Activated CD8-positive, alpha-beta memory T cell treated with anti-CD3 and anti-CD28 coated beads, Interleukin-2, amount 10 ng/mL, durations not matched to agents 7 days and 5 days (primary cell): ENCODE measurements at regions not wholly inside any gene's neighbourhood (a gene's known extent, or its start where the extent isn't known, plus 50 kb on each side); places are given as distances from the start of the nearest gene placed in this dataset.

Experiments used
- ATAC-seq: fragments of 150-1000 bp; cut with Tn5 transposase; one replicate; pipeline ENCODE4 v1.10.0; 2021; ENCODE audit warnings: moderate library complexity
- CTCF ChIA-PET: fragments of 350-600 bp; sonication (Branson Sonifier 250); formaldehyde crosslinking; loops from one replicate; lab custom pipeline; 2021; ENCODE audit warnings: antibody characterized with exemption; lab: Charles Lee
- DNase-seq: peaks from one replicate; pipeline ENCODE4 v3.0.0-alpha.2; 2020
- H3K27ac Mint-ChIP-seq: one replicate; pipeline ENCODE4 v1.8.0; 2021; ENCODE audit warnings: mild to moderate bottlenecking, mixed read lengths
- H3K27me3 Mint-ChIP-seq: one replicate; pipeline ENCODE4 v1.8.0; 2021; ENCODE audit warnings: mixed read lengths
- H3K36me3 Mint-ChIP-seq: one replicate; pipeline ENCODE4 v1.8.0; 2021; ENCODE audit warnings: mild to moderate bottlenecking, mixed read lengths
- H3K4me1 Mint-ChIP-seq: one replicate; pipeline ENCODE4 v1.8.0; 2021; ENCODE audit warnings: mixed read lengths
- H3K4me3 Mint-ChIP-seq: one replicate; pipeline ENCODE4 v1.8.0; 2021; ENCODE audit warnings: mild to moderate bottlenecking, moderate library complexity, mixed read lengths
- H3K9me3 Mint-ChIP-seq: one replicate; pipeline ENCODE4 v1.8.0; 2022; ENCODE audit warnings: low read depth, mixed read lengths

- Mint-ChIP-seq H3K4me3 (no peak overlapping the region), H3K27me3 (peaks cover 3% of the 10 kb centered on the region), H3K9me3 (no peaks in the 10 kb centered on the region), H3K4me1 (no peaks in the 10 kb centered on the region), H3K27ac (no peak overlapping the region), H3K36me3 (no peaks in the 10 kb centered on the region)
- no peak for DNase-seq
- CTCF ChIA-PET, result no interaction called here
- no peak for ATAC-seq
Measured at GRCh38 chr2:156191527-156191926, 141.0 kb downstream of the NR4A2 start.

- no peak for ATAC-seq
- Mint-ChIP-seq H3K4me3 (no peak overlapping the region), H3K27ac (no peak overlapping the region), H3K36me3 (no peaks in the 10 kb centered on the region), H3K27me3 (peaks cover 4% of the 10 kb centered on the region), H3K4me1 (no peaks in the 10 kb centered on the region), H3K9me3 (no peaks in the 10 kb centered on the region)
- DNase-seq, result no peak
- CTCF ChIA-PET, result no interaction called here
Measured at GRCh38 chr2:156190517-156190916, 142.0 kb downstream of the NR4A2 start.

DNA sequence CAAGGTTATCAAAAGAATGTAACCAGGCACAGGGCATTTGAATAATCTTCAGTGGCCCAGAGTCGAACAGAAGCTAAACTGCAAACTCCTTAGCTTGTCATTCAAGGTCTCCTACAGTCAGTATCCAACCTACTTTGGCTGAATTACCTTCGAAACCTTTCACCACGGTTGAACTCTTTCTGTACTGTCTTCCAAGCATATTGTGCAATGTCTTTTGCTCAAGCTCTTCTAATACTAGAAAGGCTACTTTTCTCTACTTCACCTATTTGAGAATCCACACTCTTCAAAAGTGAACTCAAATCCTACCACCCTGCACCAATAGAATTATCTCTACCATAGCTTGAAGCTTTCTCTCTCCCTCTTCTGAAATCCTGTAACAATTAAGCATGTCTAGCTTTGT is 142.9 kb downstream of the NR4A2 start:
- Mint-ChIP-seq H3K36me3 (no peaks in the 10 kb centered on the region), H3K4me1 (no peaks in the 10 kb centered on the region), H3K27ac (no peak overlapping the region), H3K27me3 (peaks cover 5% of the 10 kb centered on the region), H3K4me3 (no peak overlapping the region), H3K9me3 (no peaks in the 10 kb centered on the region)
- DNase-seq (no peak), ATAC-seq (no peak)
- CTCF ChIA-PET, result no interaction called here

DNA sequence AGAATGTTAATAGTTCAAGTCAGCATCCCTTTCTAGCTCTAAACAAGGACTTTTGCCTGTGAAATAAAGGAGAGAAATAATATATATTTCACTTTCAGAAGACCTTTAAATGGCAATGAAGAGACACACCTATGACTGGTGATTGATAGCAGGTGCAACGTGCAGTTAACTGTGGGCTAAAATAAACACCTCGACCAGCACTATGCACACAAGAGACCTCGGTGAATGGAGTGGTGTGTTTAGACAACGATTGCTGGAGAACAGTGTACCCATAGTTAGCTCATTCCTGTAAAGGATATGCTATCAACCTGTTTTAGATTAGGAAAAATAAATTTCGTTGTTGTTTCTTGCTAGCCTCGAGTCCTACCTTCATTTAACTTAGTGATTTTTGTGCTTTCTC is 143.4 kb downstream of the NR4A2 start:
- Mint-ChIP-seq H3K27ac (no peak overlapping the region), H3K4me1 (no peaks in the 10 kb centered on the region), H3K9me3 (no peaks in the 10 kb centered on the region), H3K4me3 (no peak overlapping the region), H3K27me3 (peaks cover 5% of the 10 kb centered on the region), H3K36me3 (no peaks in the 10 kb centered on the region)
- DNase-seq, result no peak
- no peak for ATAC-seq
- CTCF ChIA-PET, result no interaction called here

DNA sequence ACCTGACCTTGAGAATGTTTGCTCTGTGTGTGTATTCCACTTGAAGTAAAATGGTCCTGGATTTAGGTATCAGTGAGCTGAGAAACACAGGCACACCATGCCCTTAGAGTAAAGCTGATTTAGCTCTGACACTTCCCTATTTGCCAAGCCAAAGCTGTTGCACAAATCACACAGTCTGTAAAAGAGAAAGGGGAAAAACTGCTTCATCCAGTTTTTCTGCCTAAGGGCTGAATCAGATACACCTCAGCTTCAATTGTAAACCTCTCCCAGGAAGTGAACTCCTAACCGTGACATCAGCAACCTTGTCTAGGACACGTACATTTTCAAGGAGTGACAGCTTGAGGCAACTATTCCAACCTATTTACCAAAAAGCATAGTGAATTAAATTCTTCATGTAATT is 150.4 kb downstream of the NR4A2 start:
- no peaks in the 10 kb centered on the region for H3K4me1 Mint-ChIP-seq
- no peaks in the 10 kb centered on the region for H3K36me3 Mint-ChIP-seq
- H3K27me3 Mint-ChIP-seq, result peaks cover 12% of the 10 kb centered on the region
- no peak overlapping the region for H3K27ac Mint-ChIP-seq
- DNase-seq (no peak), ATAC-seq (no peak)
- H3K4me3 Mint-ChIP-seq, result no peak overlapping the region
- CTCF ChIA-PET, result no interaction called here
- H3K9me3 Mint-ChIP-seq, result no peaks in the 10 kb centered on the region

DNA sequence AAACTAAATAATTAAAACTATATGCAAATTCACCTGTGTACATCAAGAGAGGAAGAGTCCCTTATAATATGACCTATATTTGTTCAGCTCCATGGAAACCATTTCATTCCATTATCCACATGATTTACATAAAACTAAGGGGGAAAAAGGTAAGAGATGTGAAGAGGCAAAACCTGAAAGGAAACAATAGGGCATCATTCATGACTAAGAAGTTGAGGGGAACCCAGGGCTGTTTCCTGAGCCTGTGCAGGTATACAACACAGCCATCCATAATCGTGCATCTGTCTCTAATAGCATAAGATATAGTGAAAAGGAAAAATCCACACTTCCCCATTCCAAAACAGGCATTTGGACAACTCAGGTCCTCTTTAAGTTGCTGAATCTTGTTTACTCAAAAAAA is 151.3 kb downstream of the NR4A2 start:
- H3K27me3 Mint-ChIP-seq, result peaks cover 12% of the 10 kb centered on the region
- no peak for ATAC-seq
- H3K27ac Mint-ChIP-seq, result no peak overlapping the region

GRCh38 chr2:156177654-156178053 is 154.9 kb downstream of the NR4A2 start:
- no peak overlapping the region for H3K4me3 Mint-ChIP-seq
- ATAC-seq, result no peak
- CTCF ChIA-PET, result no interaction called here
- no peaks in the 10 kb centered on the region for H3K36me3 Mint-ChIP-seq
- no peaks in the 10 kb centered on the region for H3K27me3 Mint-ChIP-seq
- H3K27ac Mint-ChIP-seq, result no peak overlapping the region
- H3K4me1 Mint-ChIP-seq, result no peaks in the 10 kb centered on the region
- H3K9me3 Mint-ChIP-seq, result no peaks in the 10 kb centered on the region
- DNase-seq, result no peak

More for the DNA sequence above, 151.3 kb downstream of the NR4A2 start:
- CTCF ChIA-PET, result no interaction called here
- DNase-seq, result no peak
- Mint-ChIP-seq H3K4me1 (no peaks in the 10 kb centered on the region), H3K36me3 (no peaks in the 10 kb centered on the region), H3K9me3 (no peaks in the 10 kb centered on the region), H3K4me3 (no peak overlapping the region)

DNA sequence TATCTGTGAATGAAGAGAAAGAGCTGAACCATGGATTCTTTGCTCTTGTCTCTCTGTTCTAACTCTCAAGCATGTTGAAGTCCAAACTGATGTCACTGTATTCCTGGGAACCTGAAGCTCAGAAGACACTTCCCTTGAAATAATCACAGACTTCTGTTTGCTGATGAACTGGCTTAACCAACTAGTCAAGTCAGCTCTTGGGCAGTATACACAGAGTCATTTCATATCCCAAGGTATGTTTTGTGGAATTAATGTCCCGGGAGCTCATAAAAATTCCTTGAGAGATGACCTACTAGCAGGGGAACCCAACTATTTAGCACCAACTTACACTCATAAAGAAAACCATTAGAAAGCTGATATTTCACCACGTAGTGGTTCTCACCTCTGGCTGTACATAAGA is 156.6 kb downstream of the NR4A2 start:
- DNase-seq, result no peak
- CTCF ChIA-PET, result no interaction called here
- H3K27ac Mint-ChIP-seq, result no peak overlapping the region
- no peak overlapping the region for H3K4me3 Mint-ChIP-seq
- no peaks in the 10 kb centered on the region for H3K9me3 Mint-ChIP-seq
- no peaks in the 10 kb centered on the region for H3K36me3 Mint-ChIP-seq
- no peaks in the 10 kb centered on the region for H3K27me3 Mint-ChIP-seq
- H3K4me1 Mint-ChIP-seq, result no peaks in the 10 kb centered on the region
- no peak for ATAC-seq

DNA sequence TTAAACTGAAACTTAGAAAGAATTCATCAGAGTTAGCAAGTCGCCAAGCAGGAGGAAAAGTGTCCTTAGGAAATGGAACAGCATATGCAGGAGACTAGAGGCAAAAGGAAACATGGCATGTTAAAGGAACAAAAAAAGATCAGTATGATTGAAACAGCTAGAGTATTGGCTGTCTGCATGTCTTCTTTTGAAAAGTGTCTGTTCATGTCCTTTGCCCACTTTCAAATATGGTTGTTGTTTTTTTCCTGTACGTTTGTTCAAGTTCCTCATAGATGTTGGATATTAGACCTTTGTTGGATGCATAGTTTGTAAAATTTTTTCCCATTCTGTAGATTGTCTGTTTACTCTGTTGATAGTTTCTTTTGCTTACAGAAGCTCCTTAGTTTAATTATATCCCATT is 161.6 kb downstream of the NR4A2 start:
- Mint-ChIP-seq H3K4me1 (no peaks in the 10 kb centered on the region), H3K9me3 (no peaks in the 10 kb centered on the region), H3K27me3 (no peaks in the 10 kb centered on the region), H3K4me3 (no peak overlapping the region), H3K36me3 (no peaks in the 10 kb centered on the region), H3K27ac (no peak overlapping the region)
- CTCF ChIA-PET, result no interaction called here
- ATAC-seq, result no peak
- no peak for DNase-seq

- H3K27ac Mint-ChIP-seq, result no peak overlapping the region
- ATAC-seq, result no peak
- no peaks in the 10 kb centered on the region for H3K4me1 Mint-ChIP-seq
- H3K9me3 Mint-ChIP-seq, result no peaks in the 10 kb centered on the region
- H3K27me3 Mint-ChIP-seq, result peaks cover 3% of the 10 kb centered on the region
- DNase-seq, result no peak
- H3K36me3 Mint-ChIP-seq, result no peaks in the 10 kb centered on the region
- no peak overlapping the region for H3K4me3 Mint-ChIP-seq
- CTCF ChIA-PET, result no interaction called here
Measured at GRCh38 chr2:156165742-156166141, 166.8 kb downstream of the NR4A2 start.

DNA sequence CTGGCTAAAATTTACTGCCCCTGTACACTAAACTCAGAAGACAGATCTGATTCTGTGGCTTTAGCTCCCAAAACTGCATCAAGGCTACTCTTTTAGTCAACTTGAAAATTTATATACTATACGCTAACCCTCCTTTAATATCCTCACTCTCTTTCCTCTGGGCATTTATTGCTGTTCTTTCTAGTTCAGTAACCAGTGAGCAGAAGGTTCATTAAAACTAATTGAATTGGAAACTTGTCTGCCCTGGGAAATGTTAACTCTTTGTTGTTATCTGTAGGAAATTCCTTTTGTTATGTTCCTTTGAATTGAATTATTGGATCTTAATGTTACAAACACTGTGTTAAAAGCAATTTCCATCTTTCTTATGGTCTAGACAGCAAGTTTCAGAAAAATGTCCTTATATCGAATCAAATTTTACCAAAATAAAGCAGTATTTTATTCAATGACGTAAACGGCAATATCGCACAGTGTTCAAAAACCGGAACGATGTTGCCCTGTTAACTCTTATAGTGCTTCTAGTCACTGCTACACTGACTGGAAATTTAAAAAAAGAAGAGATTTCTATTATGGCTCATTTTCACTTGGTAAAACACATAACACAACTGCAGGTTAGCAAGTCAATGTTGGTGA is 168.3 kb downstream of the NR4A2 start:
- CTCF ChIA-PET, result no interaction called here
- Mint-ChIP-seq H3K9me3 (no peaks in the 10 kb centered on the region), H3K27ac (no peak overlapping the region), H3K4me3 (no peak overlapping the region), H3K4me1 (no peaks in the 10 kb centered on the region), H3K27me3 (peaks cover 9% of the 10 kb centered on the region), H3K36me3 (no peaks in the 10 kb centered on the region)
- ATAC-seq (no peak), DNase-seq (no peak)

- peaks cover 21% of the 10 kb centered on the region for H3K27me3 Mint-ChIP-seq
- no peaks in the 10 kb centered on the region for H3K4me1 Mint-ChIP-seq
- no peak overlapping the region for H3K27ac Mint-ChIP-seq
- no peak for DNase-seq
- no peak overlapping the region for H3K4me3 Mint-ChIP-seq
- ATAC-seq, result no peak
- CTCF ChIA-PET, result no interaction called here
- no peaks in the 10 kb centered on the region for H3K9me3 Mint-ChIP-seq
- H3K36me3 Mint-ChIP-seq, result no peaks in the 10 kb centered on the region
Measured at GRCh38 chr2:156158808-156159207, 173.7 kb downstream of the NR4A2 start.

GRCh38 chr2:156157670-156158069 is 174.9 kb downstream of the NR4A2 start:
- peaks cover 25% of the 10 kb centered on the region for H3K27me3 Mint-ChIP-seq
- no peak overlapping the region for H3K27ac Mint-ChIP-seq
- H3K4me3 Mint-ChIP-seq, result no peak overlapping the region
- H3K9me3 Mint-ChIP-seq, result no peaks in the 10 kb centered on the region
- no peak for DNase-seq
- CTCF ChIA-PET, result no interaction called here
- no peaks in the 10 kb centered on the region for H3K4me1 Mint-ChIP-seq
- H3K36me3 Mint-ChIP-seq, result no peaks in the 10 kb centered on the region
- ATAC-seq, result no peak

DNA sequence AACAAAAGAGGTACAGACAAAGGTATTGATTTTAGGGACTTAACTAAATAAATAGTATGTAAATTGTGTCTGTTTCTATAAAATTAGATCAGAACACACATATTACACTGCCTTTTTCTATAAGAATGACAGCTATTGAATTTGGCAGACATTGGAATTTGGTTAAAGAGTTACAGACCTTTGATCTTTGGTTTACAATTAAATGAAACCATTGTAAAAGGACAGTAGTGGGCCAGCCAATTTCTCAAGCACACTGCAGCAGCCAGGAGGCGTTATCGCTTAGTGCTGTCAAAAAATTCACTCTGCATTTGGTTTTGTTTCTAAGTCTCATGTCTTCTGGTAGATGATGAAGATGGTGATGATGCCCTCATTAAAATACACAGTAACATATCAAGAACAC is 175.9 kb downstream of the NR4A2 start:
- DNase-seq, result no peak
- CTCF ChIA-PET, result no interaction called here
- H3K4me3 Mint-ChIP-seq, result no peak overlapping the region
- no peak for ATAC-seq
- peaks cover 25% of the 10 kb centered on the region for H3K27me3 Mint-ChIP-seq
- H3K4me1 Mint-ChIP-seq, result no peaks in the 10 kb centered on the region
- H3K27ac Mint-ChIP-seq, result no peak overlapping the region
- H3K36me3 Mint-ChIP-seq, result no peaks in the 10 kb centered on the region
- no peaks in the 10 kb centered on the region for H3K9me3 Mint-ChIP-seq

GRCh38 chr2:156155319-156155718 is 177.2 kb downstream of the NR4A2 start:
- no peaks in the 10 kb centered on the region for H3K9me3 Mint-ChIP-seq
- CTCF ChIA-PET, result no interaction called here
- no peaks in the 10 kb centered on the region for H3K4me1 Mint-ChIP-seq
- H3K27me3 Mint-ChIP-seq, result peaks cover 24% of the 10 kb centered on the region
- H3K27ac Mint-ChIP-seq, result no peak overlapping the region
- ATAC-seq (no peak), DNase-seq (no peak)
- no peak overlapping the region for H3K4me3 Mint-ChIP-seq
- H3K36me3 Mint-ChIP-seq, result no peaks in the 10 kb centered on the region
